Testis (tissue), 2 donors: ENCODE measurements at regions not wholly inside any gene's neighbourhood (a gene's known extent, or its start where the extent isn't known, plus 50 kb on each side); places are given as distances from the start of the nearest gene placed in this dataset.

Experiments
- POLR2A ChIP-seq: fragments of 450-650 bp; IDR thresholded peaks from one replicate; pipeline ENCODE4 v1.6.1; 2017; ENCODE audit warnings: antibody characterized with exemption, mild to moderate bottlenecking, moderate library complexity
- TF ChIP-seq, protein P1 (sequence below), 3 experiments: fragments of 450-650 bp in 2 of 3; fragments of 200-600 bp in 1 of 3; sonication (generic) in 1 of 3; IDR thresholded peaks; one replicate each; pipeline ENCODE4 v1.5.1; 2016 to 2019; ENCODE audit warnings: antibody characterized with exemption in 3 of 3, mild to moderate bottlenecking in 2 of 3, moderate library complexity in 1 of 3

DNA sequence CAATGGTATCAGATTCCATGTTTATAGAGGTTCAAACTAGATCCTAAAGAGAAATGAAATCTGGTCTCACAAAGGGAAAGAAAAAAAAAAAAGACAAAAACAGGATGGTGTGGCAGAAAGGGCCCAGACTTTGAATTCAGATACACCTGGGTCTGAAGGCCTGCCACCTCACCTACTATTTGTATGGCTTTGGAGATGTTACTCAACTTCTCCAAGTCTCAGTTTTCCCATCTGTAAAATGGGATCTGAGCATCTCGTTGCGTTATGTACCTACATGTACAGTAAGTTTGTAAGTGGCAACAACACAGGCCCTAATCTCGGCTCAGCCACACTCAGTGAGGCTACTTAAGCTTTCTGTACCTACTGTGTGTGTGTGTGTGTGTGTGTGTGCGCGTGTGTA, 147.5 kb upstream of the FGGY start:
- TF ChIP-seq, protein P1, sequence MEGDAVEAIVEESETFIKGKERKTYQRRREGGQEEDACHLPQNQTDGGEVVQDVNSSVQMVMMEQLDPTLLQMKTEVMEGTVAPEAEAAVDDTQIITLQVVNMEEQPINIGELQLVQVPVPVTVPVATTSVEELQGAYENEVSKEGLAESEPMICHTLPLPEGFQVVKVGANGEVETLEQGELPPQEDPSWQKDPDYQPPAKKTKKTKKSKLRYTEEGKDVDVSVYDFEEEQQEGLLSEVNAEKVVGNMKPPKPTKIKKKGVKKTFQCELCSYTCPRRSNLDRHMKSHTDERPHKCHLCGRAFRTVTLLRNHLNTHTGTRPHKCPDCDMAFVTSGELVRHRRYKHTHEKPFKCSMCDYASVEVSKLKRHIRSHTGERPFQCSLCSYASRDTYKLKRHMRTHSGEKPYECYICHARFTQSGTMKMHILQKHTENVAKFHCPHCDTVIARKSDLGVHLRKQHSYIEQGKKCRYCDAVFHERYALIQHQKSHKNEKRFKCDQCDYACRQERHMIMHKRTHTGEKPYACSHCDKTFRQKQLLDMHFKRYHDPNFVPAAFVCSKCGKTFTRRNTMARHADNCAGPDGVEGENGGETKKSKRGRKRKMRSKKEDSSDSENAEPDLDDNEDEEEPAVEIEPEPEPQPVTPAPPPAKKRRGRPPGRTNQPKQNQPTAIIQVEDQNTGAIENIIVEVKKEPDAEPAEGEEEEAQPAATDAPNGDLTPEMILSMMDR (IDR thresholded peaks at IDR 0.05), result no peak
- TF ChIP-seq POLR2A, result no peak
